ENCODE measurements at regions not wholly inside any gene's neighbourhood (a gene's known extent, or its start where the extent isn't known, plus 50 kb on each side); places are given as distances from the start of the nearest gene placed in this dataset.

- H3K27ac ChIP-seq (ENCODE audit: insufficient read depth, low read length): no peak overlapping the region
- no peaks in the 10 kb centered on the region for H3K27me3 ChIP-seq (ENCODE audit: control insufficient read depth, insufficient read depth, low read length)
- H3K4me3 ChIP-seq (replicated peaks in 1 of 4; ENCODE audit: control extremely low read depth in 1 of 4, insufficient read depth in 1 of 4, low read depth in 3 of 4, low read length in 4 of 4): no peak overlapping the region
- H4K20me1 ChIP-seq (ENCODE audit: control insufficient read depth, extremely low read depth, insufficient read depth, low read length): no peaks in the 10 kb centered on the region
- TF ChIP-seq CTCF (conservative IDR thresholded peaks at IDR 0.05 in 1 of 2, IDR thresholded peaks at IDR 0.05 in 1 of 2; ENCODE audit: low read depth in 1 of 2, low read length in 2 of 2): no peak
- no peak for TF ChIP-seq EZH2 (IDR thresholded peaks at IDR 0.05; ENCODE audit: low read length, missing control alignments)
- H3K9me3 ChIP-seq (ENCODE audit: control insufficient read depth, insufficient read depth, low read depth, low read length): no peaks in the 10 kb centered on the region
- no peak overlapping the region for H2AFZ ChIP-seq (ENCODE audit: low read length)
- peak in 1 of 2 donors; percentile 18 for DNase-seq (ENCODE audit: low read depth in 2 of 2)
- no peaks in the 10 kb centered on the region for H3K79me2 ChIP-seq (ENCODE audit: control insufficient read depth, insufficient read depth, low read length)
- H3K36me3 ChIP-seq (ENCODE audit: control insufficient read depth, insufficient read depth, low read length): no peaks in the 10 kb centered on the region
- H3K4me2 ChIP-seq (ENCODE audit: extremely low read depth, insufficient read depth, low read length): no peak overlapping the region
- no peaks in the 10 kb centered on the region for H3K4me1 ChIP-seq (ENCODE audit: control insufficient read depth, extremely low read depth, insufficient read depth, low read length)
- H3K9ac ChIP-seq (ENCODE audit: insufficient read depth, low read length): no peak overlapping the region
Observed at GRCh38 chr9:2496934-2497333, 124.7 kb upstream of the VLDLR start.

DNA sequence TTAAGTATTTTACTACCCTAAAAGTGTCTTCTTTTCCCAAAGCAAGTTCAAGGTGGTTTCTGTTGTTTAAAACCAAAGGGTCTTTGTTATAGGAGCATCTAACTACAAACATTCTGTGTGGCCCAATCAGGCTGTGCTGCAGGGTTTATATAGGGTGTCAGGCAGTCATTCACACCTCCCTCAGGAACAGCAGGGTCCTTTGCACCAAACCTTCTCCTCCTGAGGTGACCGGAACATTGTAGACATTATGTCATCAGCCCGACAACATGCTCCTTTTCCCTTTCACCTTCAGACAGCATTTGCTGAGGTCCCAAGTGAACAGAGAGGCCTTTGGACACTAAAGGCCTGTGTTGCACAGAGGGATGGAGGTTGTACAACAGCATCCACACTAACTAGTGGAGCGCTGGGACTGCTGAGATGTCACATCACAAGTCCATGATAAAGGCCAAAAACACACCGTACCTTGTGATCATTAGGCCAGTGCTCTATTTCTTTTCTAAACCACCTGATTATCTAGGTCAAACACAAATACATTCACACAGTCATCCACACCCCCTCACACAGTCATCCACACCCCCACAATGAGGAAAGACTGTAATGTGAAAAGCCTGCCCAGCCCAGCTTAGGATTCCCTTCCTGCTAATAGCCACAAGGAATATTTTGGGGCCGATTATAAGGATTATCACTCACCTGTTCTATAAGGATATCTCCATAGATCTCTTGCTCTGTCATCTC, 123.8 kb upstream of the VLDLR start:
- Histone ChIP-seq H4K20me1 (ENCODE audit: control insufficient read depth, extremely low read depth, insufficient read depth, low read length) (no peaks in the 10 kb centered on the region), H3K79me2 (ENCODE audit: control insufficient read depth, insufficient read depth, low read length) (no peaks in the 10 kb centered on the region), H3K4me3 (replicated peaks in 1 of 4; ENCODE audit: control extremely low read depth in 1 of 4, insufficient read depth in 1 of 4, low read depth in 3 of 4, low read length in 4 of 4) (no peak overlapping the region), H3K27ac (ENCODE audit: insufficient read depth, low read length) (no peak overlapping the region), H2AFZ (ENCODE audit: low read length) (no peak overlapping the region), H3K27me3 (ENCODE audit: control insufficient read depth, insufficient read depth, low read length) (no peaks in the 10 kb centered on the region), H3K4me2 (ENCODE audit: extremely low read depth, insufficient read depth, low read length) (no peak overlapping the region), H3K36me3 (ENCODE audit: control insufficient read depth, insufficient read depth, low read length) (no peaks in the 10 kb centered on the region), H3K9ac (ENCODE audit: insufficient read depth, low read length) (no peak overlapping the region), H3K9me3 (ENCODE audit: control insufficient read depth, insufficient read depth, low read depth, low read length) (no peaks in the 10 kb centered on the region), H3K4me1 (ENCODE audit: control insufficient read depth, extremely low read depth, insufficient read depth, low read length) (no peaks in the 10 kb centered on the region)
- DNase-seq (ENCODE audit: low read depth in 2 of 2): no peak
- TF ChIP-seq CTCF (conservative IDR thresholded peaks at IDR 0.05 in 1 of 2, IDR thresholded peaks at IDR 0.05 in 1 of 2; ENCODE audit: low read depth in 1 of 2, low read length in 2 of 2) (no peak), EZH2 (IDR thresholded peaks at IDR 0.05; ENCODE audit: low read length, missing control alignments) (no peak)

- H3K9ac ChIP-seq (ENCODE audit: insufficient read depth, low read length): no peak overlapping the region
- no peak for DNase-seq (ENCODE audit: low read depth in 2 of 2)
- H3K4me2 ChIP-seq (ENCODE audit: extremely low read depth, insufficient read depth, low read length): no peak overlapping the region
- H3K4me3 ChIP-seq (replicated peaks in 1 of 4; ENCODE audit: control extremely low read depth in 1 of 4, insufficient read depth in 1 of 4, low read depth in 3 of 4, low read length in 4 of 4): no peak overlapping the region
- TF ChIP-seq CTCF (conservative IDR thresholded peaks at IDR 0.05 in 1 of 2, IDR thresholded peaks at IDR 0.05 in 1 of 2; ENCODE audit: low read depth in 1 of 2, low read length in 2 of 2): no peak
- TF ChIP-seq EZH2 (IDR thresholded peaks at IDR 0.05; ENCODE audit: low read length, missing control alignments): no peak
- no peaks in the 10 kb centered on the region for H4K20me1 ChIP-seq (ENCODE audit: control insufficient read depth, extremely low read depth, insufficient read depth, low read length)
- no peaks in the 10 kb centered on the region for H3K4me1 ChIP-seq (ENCODE audit: control insufficient read depth, extremely low read depth, insufficient read depth, low read length)
- H3K36me3 ChIP-seq (ENCODE audit: control insufficient read depth, insufficient read depth, low read length): no peaks in the 10 kb centered on the region
- H3K9me3 ChIP-seq (ENCODE audit: control insufficient read depth, insufficient read depth, low read depth, low read length): no peaks in the 10 kb centered on the region
- H3K79me2 ChIP-seq (ENCODE audit: control insufficient read depth, insufficient read depth, low read length): no peaks in the 10 kb centered on the region
- no peaks in the 10 kb centered on the region for H3K27me3 ChIP-seq (ENCODE audit: control insufficient read depth, insufficient read depth, low read length)
- H2AFZ ChIP-seq (ENCODE audit: low read length): no peak overlapping the region
- H3K27ac ChIP-seq (ENCODE audit: insufficient read depth, low read length): no peak overlapping the region
Observed at GRCh38 chr9:2502210-2502609, 119.4 kb upstream of the VLDLR start.

Measured in fibroblast of lung (primary cell).